NCI-H1694 treated with DMSO at 0.1 percent for 48 hours (cell line): ENCODE measurements at regions not wholly inside any gene's neighbourhood (a gene's known extent, or its start where the extent isn't known, plus 50 kb on each side); places are given as distances from the start of the nearest gene placed in this dataset.
"Not testable (repeated sequence)": the region's sequence is repeated elsewhere in the genome, so short reads cannot be mapped to it uniquely, and the experiment has no call there.

ENCODE experiments used
- DNase-seq: peaks from one replicate; lab custom pipeline; 2025; lab: John Stamatoyannopoulos, UW

- DNase-seq, result no peak
These were observed 260.4 kb upstream of the FANCL start for GRCh38 chr2:58501371-58502160.

- no peak for DNase-seq
These were observed 256.0 kb upstream of the FANCL start for GRCh38 chr2:58497168-58497567.

GRCh38 chr2:58495806-58496205 lies 254.7 kb upstream of the FANCL start:
- no peak for DNase-seq

- DNase-seq, result no peak
These were observed 253.0 kb upstream of the FANCL start for GRCh38 chr2:58494071-58494501.

- DNase-seq, result no peak
These were observed 243.5 kb upstream of the FANCL start for GRCh38 chr2:58484629-58485028.

GRCh38 chr2:58484221-58484620 lies 243.1 kb upstream of the FANCL start:
- no peak for DNase-seq

GRCh38 chr2:58483307-58483706 lies 242.2 kb upstream of the FANCL start:
- no peak for DNase-seq

- no peak for DNase-seq
These were observed 240.5 kb upstream of the FANCL start for GRCh38 chr2:58481670-58482069.

GRCh38 chr2:58480141-58480540 lies 239.0 kb upstream of the FANCL start:
- no peak for DNase-seq

GRCh38 chr2:58479535-58480140 lies 238.5 kb upstream of the FANCL start:
- no peak for DNase-seq

- no peak for DNase-seq
These were observed 235.4 kb upstream of the FANCL start for GRCh38 chr2:58476556-58476955.

- no peak for DNase-seq
These were observed 234.6 kb upstream of the FANCL start for GRCh38 chr2:58475756-58476155.

- DNase-seq, result no peak
These were observed 232.0 kb upstream of the FANCL start for GRCh38 chr2:58473165-58473564.

GRCh38 chr2:58466804-58467203 lies 225.7 kb upstream of the FANCL start:
- DNase-seq, result no peak

GRCh38 chr2:58466021-58466420 lies 224.9 kb upstream of the FANCL start:
- DNase-seq, result not testable (repeated sequence)

- DNase-seq, result no peak
These were observed 219.5 kb upstream of the FANCL start for GRCh38 chr2:58460670-58461069.

- DNase-seq, result peak; percentile 4
These were observed 208.3 kb upstream of the FANCL start for GRCh38 chr2:58449286-58450010.

GRCh38 chr2:58448845-58449244 lies 207.7 kb upstream of the FANCL start:
- no peak for DNase-seq

- peak; percentile 94 for DNase-seq
These were observed 207.0 kb upstream of the FANCL start for GRCh38 chr2:58448065-58448507.

- DNase-seq, result no peak
These were observed 206.5 kb upstream of the FANCL start for GRCh38 chr2:58447586-58447985.

GRCh38 chr2:58441643-58442042 lies 200.5 kb upstream of the FANCL start:
- no peak for DNase-seq

GRCh38 chr2:58436872-58437271 lies 195.7 kb upstream of the FANCL start:
- no peak for DNase-seq

GRCh38 chr2:58435246-58435645 lies 194.1 kb upstream of the FANCL start:
- no peak for DNase-seq
